Mesenchymal stem cell (in vitro differentiated cells and primary cell): ENCODE measurements at regions not wholly inside any gene's neighbourhood (a gene's known extent, or its start where the extent isn't known, plus 50 kb on each side); places are given as distances from the start of the nearest gene placed in this dataset.

ENCODE experiments used
- DNase-seq: peaks from one replicate; pipeline ENCODE4 v3.0.0-alpha.2; 2013
- H2AFZ ChIP-seq: one replicate; pipeline ENCODE4 v1.6.1; 2013; ENCODE audit warnings: low read depth, mild to moderate bottlenecking, control low read depth, inconsistent platforms, low read length, moderate library complexity
- H2AK5ac ChIP-seq: 2 replicates; pipeline ENCODE4 v1.6.1; 2013; ENCODE audit warnings: low read length, moderate library complexity, mild to moderate bottlenecking, inconsistent platforms; ENCODE audit not compliant: severe bottlenecking
- H2BK120ac ChIP-seq: one replicate; pipeline ENCODE4 v1.6.1; 2013; ENCODE audit warnings: low read depth, mild to moderate bottlenecking, inconsistent platforms, low read length, moderate library complexity
- H2BK12ac ChIP-seq, 2 experiments: one replicate each; pipeline ENCODE4 v1.6.1; 2013; ENCODE audit warnings: inconsistent platforms in 2 of 2, low read length in 2 of 2, mild to moderate bottlenecking in 2 of 2, moderate library complexity in 2 of 2, control low read depth in 1 of 2
- H2BK15ac ChIP-seq: one replicate; pipeline ENCODE4 v1.6.1; 2013; ENCODE audit warnings: mild to moderate bottlenecking, low read depth, inconsistent platforms; ENCODE audit not compliant: poor library complexity, severe bottlenecking
- H2BK5ac ChIP-seq: 2 replicates; pipeline ENCODE4 v1.6.1; 2013; ENCODE audit warnings: low read depth, mild to moderate bottlenecking, low read length, control low read depth, inconsistent platforms; ENCODE audit not compliant: poor library complexity, severe bottlenecking
- H3K14ac ChIP-seq, 2 experiments: one replicate each; pipeline ENCODE4 v1.6.1; 2013; ENCODE audit warnings: inconsistent platforms in 2 of 2, low read length in 2 of 2, control low read depth in 1 of 2, mild to moderate bottlenecking in 1 of 2, moderate library complexity in 1 of 2
- H3K18ac ChIP-seq, 2 experiments: one replicate each; pipeline ENCODE4 v1.6.1; 2013; ENCODE audit warnings: inconsistent platforms in 2 of 2, low read length in 2 of 2, control low read depth in 1 of 2, low read depth in 1 of 2, mild to moderate bottlenecking in 1 of 2
- H3K23ac ChIP-seq, 2 experiments: one replicate each; pipeline ENCODE4 v1.6.1; 2013; ENCODE audit warnings: inconsistent platforms in 2 of 2, low read length in 2 of 2, mild to moderate bottlenecking in 2 of 2, moderate library complexity in 2 of 2, control low read depth in 1 of 2
- H3K27ac ChIP-seq: 2 replicates; pipeline ENCODE4 v1.5.1; 2013; ENCODE audit warnings: mild to moderate bottlenecking, moderate library complexity, low read length, control low read depth, inconsistent platforms; ENCODE audit not compliant: poor library complexity, severe bottlenecking
- H3K27me3 ChIP-seq, 2 experiments: 2 replicates each; pipeline versions ENCODE4 v1.6.1 to v1.7.0; 2013; ENCODE audit warnings: low read length in 2 of 2, mild to moderate bottlenecking in 2 of 2, moderate library complexity in 2 of 2, control low read depth in 1 of 2, inconsistent platforms in 1 of 2; ENCODE audit not compliant: control insufficient read depth in 1 of 2, insufficient read depth in 1 of 2
- H3K36me3 ChIP-seq, 2 experiments: 2 replicates each; pipeline versions ENCODE4 v1.6.1 to v1.7.0; 2013; ENCODE audit warnings: low read length in 2 of 2, control low read depth in 1 of 2, inconsistent platforms in 1 of 2, low read depth in 1 of 2, mild to moderate bottlenecking in 1 of 2; ENCODE audit not compliant: insufficient read depth in 2 of 2, control insufficient read depth in 1 of 2
- H3K4ac ChIP-seq, 2 experiments: one replicate each; pipeline ENCODE4 v1.6.1; 2013; ENCODE audit warnings: inconsistent platforms in 2 of 2, low read length in 2 of 2, mild to moderate bottlenecking in 2 of 2, moderate library complexity in 2 of 2, control low read depth in 1 of 2, low read depth in 1 of 2
- H3K4me1 ChIP-seq: 2 replicates; pipeline ENCODE4 v1.6.1; 2013; ENCODE audit warnings: low read depth, low read length, control low read depth; ENCODE audit not compliant: control insufficient read depth, insufficient read depth
- H3K4me2 ChIP-seq: 2 replicates; pipeline ENCODE4 v1.6.1; 2013; ENCODE audit warnings: low read length, mild to moderate bottlenecking, inconsistent platforms; ENCODE audit not compliant: poor library complexity, severe bottlenecking
- H3K4me3 ChIP-seq, 2 experiments: 2 replicates each; pipeline versions ENCODE4 v1.5.1 to v1.7.0; 2013; ENCODE audit warnings: low read length in 2 of 2, mild to moderate bottlenecking in 2 of 2, control low read depth in 1 of 2, low read depth in 1 of 2; ENCODE audit not compliant: insufficient read depth in 1 of 2
- H3K79me1 ChIP-seq: replicated peaks from 2 replicates; pipeline ENCODE4 v1.6.1; 2013; ENCODE audit warnings: mild to moderate bottlenecking, control low read depth, low read length, inconsistent platforms; ENCODE audit not compliant: poor library complexity, severe bottlenecking
- H3K9ac ChIP-seq: 2 replicates; pipeline ENCODE4 v1.7.0; 2013; ENCODE audit warnings: mild to moderate bottlenecking, low read length, moderate library complexity
- H3K9me3 ChIP-seq: 2 replicates; pipeline ENCODE4 v1.7.0; 2013; ENCODE audit warnings: mild to moderate bottlenecking, low read length; ENCODE audit not compliant: control insufficient read depth
- H4K8ac ChIP-seq: one replicate; pipeline ENCODE4 v1.6.1; 2013; ENCODE audit warnings: inconsistent platforms, mild to moderate bottlenecking, low read length, moderate library complexity
- H4K91ac ChIP-seq: one replicate; pipeline ENCODE4 v1.6.1; 2013; ENCODE audit warnings: mild to moderate bottlenecking, low read length, inconsistent platforms
- WGBS: methylation state at CpG from one replicate; pipeline ENCODE4 v1.1.7; 2013; ENCODE audit warnings: mixed read lengths; 5-methylcytosine and 5-hydroxymethylcytosine counted together

GRCh38 chr4:66926687-66927086 lies 618.6 kb downstream of the CENPC start:
- Histone ChIP-seq H3K14ac (no peak overlapping the region), H4K8ac (no peak overlapping the region), H3K18ac (no peak overlapping the region), H3K27ac (no peak overlapping the region), H2BK120ac (no peak overlapping the region), H3K9me3 (no peaks in the 10 kb centered on the region), H3K36me3 (no peaks in the 10 kb centered on the region), H3K23ac (no peak overlapping the region), H3K27me3 (no peaks in the 10 kb centered on the region), H3K4me3 (no peak overlapping the region), H3K4me1 (no peaks in the 10 kb centered on the region), H2BK15ac (no peak overlapping the region), H3K4ac (no peak overlapping the region), H3K9ac (no peak overlapping the region), H3K79me1 (no peaks in the 10 kb centered on the region), H2BK5ac (no peak overlapping the region), H2AK5ac (no peak overlapping the region), H4K91ac (no peak overlapping the region), H2BK12ac (no peak overlapping the region), H2AFZ (no peak overlapping the region), H3K4me2 (no peak overlapping the region)
- DNase-seq, result no peak
- WGBS, result 54% methylated on average over 1 of the region's 3 CpGs

DNA sequence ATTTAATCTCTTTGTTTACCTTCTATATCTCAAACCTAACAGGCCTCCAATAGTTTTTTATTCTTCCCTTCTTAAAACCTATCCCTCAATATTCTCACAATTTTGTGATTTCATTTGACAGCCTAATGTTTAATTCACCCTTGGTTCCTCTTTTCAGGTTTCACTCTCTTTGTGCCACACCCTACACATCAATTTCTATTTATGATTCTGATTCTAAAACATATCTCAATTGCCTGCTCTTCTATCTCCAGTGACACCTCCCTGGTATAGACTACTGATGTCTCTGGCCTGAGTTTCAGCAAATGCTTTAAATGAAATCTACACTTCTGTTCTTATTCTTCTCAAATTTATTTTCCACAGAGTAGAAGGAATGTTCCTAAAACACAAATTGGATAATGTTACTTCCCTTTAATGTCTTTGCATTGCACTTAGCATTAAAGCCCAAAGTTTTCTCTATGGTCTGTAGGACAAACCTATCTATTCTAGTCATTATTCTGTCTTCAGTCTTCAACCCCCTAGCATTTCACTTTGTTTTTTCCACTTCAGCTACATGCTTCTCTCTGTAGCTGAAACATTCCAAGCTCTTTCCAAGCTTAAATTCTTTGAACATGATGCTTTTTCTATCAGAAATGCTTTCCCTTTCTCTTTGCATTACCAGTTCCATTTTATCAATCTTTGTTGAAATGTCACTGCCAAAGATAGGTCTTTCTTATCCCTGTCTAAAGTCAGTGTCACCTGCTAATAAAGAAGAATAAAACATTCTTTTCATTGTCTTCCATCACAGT lies 622.0 kb downstream of the CENPC start:
- H3K4me2 ChIP-seq, result no peak overlapping the region
- no peak overlapping the region for H3K23ac ChIP-seq
- no peaks in the 10 kb centered on the region for H3K9me3 ChIP-seq
- no peaks in the 10 kb centered on the region for H3K36me3 ChIP-seq
- no peaks in the 10 kb centered on the region for H3K4me1 ChIP-seq
- no peaks in the 10 kb centered on the region for H3K27me3 ChIP-seq
- no peak overlapping the region for H3K4ac ChIP-seq
- H3K9ac ChIP-seq, result no peak overlapping the region
- no peak overlapping the region for H2AFZ ChIP-seq
- no peaks in the 10 kb centered on the region for H3K79me1 ChIP-seq
- H4K8ac ChIP-seq, result no peak overlapping the region
- no peak overlapping the region for H2BK15ac ChIP-seq
- H3K18ac ChIP-seq, result no peak overlapping the region
- DNase-seq, result peak; percentile 14
- no peak overlapping the region for H3K4me3 ChIP-seq
- H2BK5ac ChIP-seq, result no peak overlapping the region
- H3K14ac ChIP-seq, result no peak overlapping the region
- no peak overlapping the region for H2AK5ac ChIP-seq
- no peak overlapping the region for H3K27ac ChIP-seq
- H4K91ac ChIP-seq, result no peak overlapping the region
- H2BK12ac ChIP-seq, result no peak overlapping the region
- H2BK120ac ChIP-seq, result no peak overlapping the region

DNA sequence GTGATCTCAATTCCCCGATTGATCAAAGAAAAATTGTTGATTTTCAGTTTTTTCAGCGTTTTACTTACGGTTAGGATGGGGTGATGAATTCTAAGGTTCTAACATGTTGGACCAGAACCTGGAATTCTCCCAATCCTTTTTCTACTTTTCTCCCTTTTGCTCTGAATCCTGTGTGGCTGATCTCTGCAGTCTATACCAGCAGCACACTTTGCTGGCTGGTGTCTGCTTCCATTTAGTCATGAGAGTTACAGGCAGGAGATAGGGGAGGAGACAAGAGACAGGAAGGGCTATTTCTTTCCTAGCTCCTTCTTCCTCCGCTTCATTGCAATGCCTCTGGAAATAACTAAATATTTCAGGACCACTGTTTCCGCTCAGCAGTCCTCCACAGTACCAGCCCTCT lies 623.9 kb downstream of the CENPC start:
- Histone ChIP-seq H3K9me3 (no peaks in the 10 kb centered on the region), H3K36me3 (no peaks in the 10 kb centered on the region), H2AFZ (no peak overlapping the region), H3K4me2 (no peak overlapping the region), H2AK5ac (no peak overlapping the region), H3K79me1 (no peaks in the 10 kb centered on the region), H4K91ac (no peak overlapping the region), H3K4ac (no peak overlapping the region), H3K27ac (no peak overlapping the region), H2BK12ac (no peak overlapping the region), H2BK5ac (no peak overlapping the region), H2BK120ac (no peak overlapping the region), H3K18ac (no peak overlapping the region), H3K14ac (no peak overlapping the region), H3K4me3 (no peak overlapping the region), H3K27me3 (no peaks in the 10 kb centered on the region), H3K23ac (no peak overlapping the region), H3K4me1 (no peaks in the 10 kb centered on the region), H2BK15ac (no peak overlapping the region), H4K8ac (no peak overlapping the region), H3K9ac (no peak overlapping the region)
- no peak for DNase-seq
- WGBS, result 80% methylated on average over 5 of the region's 5 CpGs

DNA sequence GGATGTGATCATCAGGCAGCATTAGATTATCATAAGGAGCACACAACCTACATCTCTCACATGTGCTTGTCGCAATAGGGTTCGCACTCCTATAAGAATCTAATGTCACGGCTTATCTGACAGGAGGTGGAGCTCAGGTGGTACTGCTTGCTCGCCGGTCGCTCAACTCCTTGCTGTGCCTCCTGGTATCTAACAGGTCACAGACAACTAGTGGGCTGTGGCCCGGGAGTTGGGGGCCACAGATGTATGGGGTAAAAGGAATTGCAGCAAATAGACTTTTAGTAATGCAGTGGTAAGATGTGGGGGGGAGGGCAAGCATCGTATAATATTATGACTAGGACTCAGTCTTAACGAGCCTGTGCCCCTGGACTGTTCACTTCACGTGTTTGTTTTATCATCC lies 624.8 kb downstream of the CENPC start:
- Histone ChIP-seq H2BK120ac (no peak overlapping the region), H3K9me3 (no peaks in the 10 kb centered on the region), H3K4ac (no peak overlapping the region), H3K9ac (no peak overlapping the region), H2BK15ac (no peak overlapping the region), H3K14ac (no peak overlapping the region), H3K36me3 (no peaks in the 10 kb centered on the region), H2AFZ (no peak overlapping the region), H3K4me2 (no peak overlapping the region), H3K27ac (no peak overlapping the region), H3K18ac (no peak overlapping the region), H2BK12ac (no peak overlapping the region), H4K8ac (no peak overlapping the region), H4K91ac (no peak overlapping the region), H3K4me1 (no peaks in the 10 kb centered on the region), H3K4me3 (no peak overlapping the region), H3K23ac (no peak overlapping the region), H3K27me3 (no peaks in the 10 kb centered on the region), H2AK5ac (no peak overlapping the region), H2BK5ac (no peak overlapping the region), H3K79me1 (no peaks in the 10 kb centered on the region)
- DNase-seq, result no peak
- WGBS, result 90% methylated on average over 10 of the region's 10 CpGs
